Heart right ventricle (tissue), 16 donors: ENCODE measurements at regions not wholly inside any gene's neighbourhood (a gene's known extent, or its start where the extent isn't known, plus 50 kb on each side); places are given as distances from the start of the nearest gene placed in this dataset.

ENCODE experiments used
- ATAC-seq, 8 donors: fragments of 200-7000 bp; cut with Tn5 transposase; one replicate each; pipeline ENCODE4 v1.9.1; 2020; ENCODE audit warnings: mild to moderate bottlenecking in 8 of 8, moderate library complexity in 8 of 8, moderate number of reproducible peaks in 1 of 8
- DNase-seq, 2 donors: peaks; one replicate each; pipeline ENCODE4 v3.0.0-alpha.2; 2020
- H3K27ac ChIP-seq, 10 donors: fragments of 200-600 bp; sonication (generic) in 2 of 10; one replicate each; pipeline versions ENCODE4 v1.5.0 to v1.8.0; 2020 to 2022; ENCODE audit warnings: mild to moderate bottlenecking in 3 of 10
- H3K27me3 ChIP-seq, 7 donors: fragments of 200-600 bp; one replicate each; pipeline ENCODE4 v1.8.0; 2021 to 2022; ENCODE audit warnings: mild to moderate bottlenecking in 2 of 7
- H3K36me3 ChIP-seq, 9 donors: fragments of 200-600 bp; sonication (generic) in 1 of 9; one replicate each; pipeline versions ENCODE4 v1.5.0 to v1.8.0; 2020 to 2022; ENCODE audit warnings: mild to moderate bottlenecking in 2 of 9
- H3K4me1 ChIP-seq, 9 donors: fragments of 200-600 bp; sonication (generic) in 1 of 9; one replicate each; pipeline versions ENCODE4 v1.5.0 to v1.8.0; 2020 to 2022; ENCODE audit warnings: mild to moderate bottlenecking in 4 of 9
- H3K4me3 ChIP-seq, 10 donors: fragments of 200-600 bp; sonication (generic) in 2 of 10; one replicate each; pipeline versions ENCODE4 v1.5.0 to v1.8.0; 2020 to 2022; ENCODE audit warnings: mild to moderate bottlenecking in 7 of 10, moderate library complexity in 2 of 10
- H3K9me3 ChIP-seq, 11 donors: fragments of 200-600 bp in 10 of 11; sonication (generic) in 2 of 11; one replicate each; pipeline versions ENCODE4 v1.5.0 to v1.8.0; 2013 to 2022; ENCODE audit warnings: mild to moderate bottlenecking in 2 of 11, control low read depth in 1 of 11, moderate library complexity in 1 of 11
- CTCF ChIP-seq, 9 donors: fragments of 200-600 bp; sonication (generic) in 2 of 9; IDR thresholded peaks; one replicate each; pipeline versions ENCODE4 v1.5.0 to v1.8.0; 2021 to 2022; ENCODE audit warnings: antibody characterized with exemption in 9 of 9, mild to moderate bottlenecking in 5 of 9, moderate library complexity in 1 of 9
- WGBS, 2 donors: extraction: QIAGEN DNeasy Blood & Tissue Kit; methylation state at CpG; one replicate each; pipeline ENCODE4 v1.1.7; 2013; ENCODE audit warnings: inconsistent platforms in 1 of 2; 5-methylcytosine and 5-hydroxymethylcytosine counted together
- intact Hi-C, 10 donors: fragments of 100-400 bp; cut with DNase I; formaldehyde crosslinking; loops; one replicate each; pipeline versions ENCODE4 v1.11.1 to v1.14.2; 2022
- donor health status: Arrhythmogenic right ventricular cardiomyopathy.
- donor health status: ischemic (EF 13 %, LVEDD 7.1; RV severe dilation, severe dysfunction).
- donor health status: healthy with polysubstance abuse.
- donor health status: DM: no; HTN: yes; CAD: no.
- donor health status: DM: no; HTN: no; CAD: no.
- donor health status: ischemic (EF 25% LVEDD 6.9; RV normal size, moderate dysfunction).
- donor health status: ischemic (EF 25% LVEDD 5.7; RV mildly dilated, moderate dysfunction).
- donor health status: healthy.
- donor health status: DM: yes; HTN: yes; CAD: no.
- donor health status: Ischemic cardiomyopathy.
- donor health status: ischemic (EF 35%, LVEDD 5.7; RV mildly dilated, moderate dysfunction).
- donor health status: nonischemic (EF 11% LVEDD 7.7; RV severe dilation, severe dysfunction).
- donor health status: DM: yes; HTN: yes; CAD: no.
- donor health status: PGD.
- donor health status: ischemic (EF 29% LVEDD 5.4; RV normal size, mild dysfunction).
- donor health status: nonischemic (EF 23%, LVEDD 6.1; RV moderate dilation, normal function).

DNA sequence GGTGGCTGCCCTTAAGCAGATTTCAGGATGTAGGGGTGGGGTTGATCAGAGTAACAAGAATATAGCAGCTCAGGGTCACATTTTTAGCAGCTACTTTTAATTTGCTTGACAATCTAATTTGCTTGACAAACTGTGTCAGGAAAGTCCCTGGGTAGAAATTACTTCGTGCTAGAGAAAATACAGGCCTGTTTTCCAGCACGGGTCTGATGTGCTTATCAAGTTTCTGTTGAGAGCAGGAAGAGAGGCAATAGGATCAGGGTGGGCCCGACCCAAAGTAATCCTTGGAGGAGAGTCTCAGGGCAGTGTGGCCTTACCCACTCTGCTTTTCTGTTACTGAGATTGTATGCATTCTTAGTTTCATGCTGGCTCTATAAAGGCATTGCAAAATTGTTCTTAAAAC lies 221.5 kb downstream of the TSN start:
- Histone ChIP-seq H3K27me3 (peaks cover 0 to 19% (median 4%) of the 10 kb centered on the region in 7 donors), H3K4me3 (no peak overlapping the region), H3K9me3 (peaks cover 0 to 3% (median 0%) of the 10 kb centered on the region in 11 donors), H3K36me3 (no peaks in the 10 kb centered on the region), H3K4me1 (peaks cover 0 to 11% (median 9%) of the 10 kb centered on the region in 9 donors), H3K27ac (peak overlapping the region in 1 of 10 donors; percentile 12)
- 8 to 18% methylated on average over 3 of the region's 3 CpGs for WGBS, 2 donors
- ATAC-seq = no peak
- TF ChIP-seq CTCF (IDR thresholded peaks at IDR 0.05) = no peak
- intact Hi-C loops = loop anchor here in 3 of 10 donors (10.0 kb wide), 3 partner anchors 142 to 478 kb away; no protein-coding TSS in a partner anchor
- DNase-seq = no peak

DNA sequence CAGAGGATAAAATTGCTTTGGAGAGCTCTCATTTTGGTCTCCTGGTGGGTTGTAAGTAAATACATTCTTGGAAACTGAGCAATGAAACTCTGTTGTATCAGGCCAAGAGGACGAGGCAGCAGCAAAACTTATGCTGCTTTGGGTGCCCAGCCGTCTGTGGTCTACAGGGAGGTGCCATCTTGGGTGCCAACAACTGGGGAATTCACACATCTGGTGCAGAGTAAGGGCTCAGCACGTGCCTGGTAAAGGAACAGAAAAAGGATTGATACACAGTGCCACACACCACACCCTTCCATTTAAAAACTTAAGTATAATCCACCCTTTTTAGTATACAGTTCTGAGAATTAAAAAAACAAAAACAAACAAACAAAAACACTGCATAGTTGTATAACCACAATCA lies 221.9 kb downstream of the TSN start:
- DNase-seq (no peak), ATAC-seq (no peak)
- Histone ChIP-seq H3K9me3 (peaks cover 0 to 3% (median 0%) of the 10 kb centered on the region in 11 donors), H3K36me3 (no peaks in the 10 kb centered on the region), H3K4me3 (no peak overlapping the region), H3K27ac (no peak overlapping the region), H3K4me1 (peaks cover 0 to 11% (median 9%) of the 10 kb centered on the region in 9 donors), H3K27me3 (peaks cover 0 to 15% (median 1%) of the 10 kb centered on the region in 7 donors)
- 72 to 73% methylated on average over 3 of the region's 3 CpGs for WGBS, 2 donors
- intact Hi-C loops = loop anchor here in 3 of 10 donors (10.0 kb wide), 3 partner anchors 143 to 477 kb away; no protein-coding TSS in a partner anchor
- TF ChIP-seq CTCF (IDR thresholded peaks at IDR 0.05) = no peak

DNA sequence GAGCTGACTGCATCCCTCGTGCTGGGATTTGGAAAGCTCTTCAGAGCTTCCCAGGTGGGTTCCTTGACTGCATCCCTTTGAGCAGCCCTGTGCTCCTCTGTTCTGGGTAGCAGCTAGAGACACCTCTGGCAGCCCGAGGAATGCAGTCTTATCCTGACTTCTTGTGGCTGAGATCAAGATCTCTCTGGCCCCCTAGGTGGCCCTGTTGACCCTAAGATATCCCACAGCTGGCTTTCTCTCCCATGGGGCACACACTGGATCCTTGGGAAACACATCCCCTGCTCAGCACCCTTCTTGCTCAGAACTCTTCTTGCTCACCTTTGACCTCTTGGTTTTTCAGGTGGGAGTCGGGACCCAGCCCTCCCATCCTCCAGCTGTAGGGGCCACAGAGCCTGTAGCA lies 237.2 kb downstream of the TSN start:
- TF ChIP-seq CTCF (IDR thresholded peaks at IDR 0.05) = no peak
- intact Hi-C loops = no loop called here
- H3K9me3 ChIP-seq = peaks cover 0 to 19% (median 0%) of the 10 kb centered on the region in 11 donors
- ATAC-seq = peak in 1 of 8 donors; percentile 8
- no peak for DNase-seq
- no peak overlapping the region for H3K4me3 ChIP-seq
- H3K27me3 ChIP-seq = peaks cover 0 to 17% (median 5%) of the 10 kb centered on the region in 7 donors
- H3K4me1 ChIP-seq = no peaks in the 10 kb centered on the region
- no peak overlapping the region for H3K27ac ChIP-seq
- no peaks in the 10 kb centered on the region for H3K36me3 ChIP-seq
- WGBS, 2 donors = 65 to 69% methylated on average over 3 of the region's 3 CpGs

GRCh38 chr2:121993682-121994081 lies 238.2 kb downstream of the TSN start:
- Histone ChIP-seq H3K27ac (no peak overlapping the region), H3K36me3 (no peaks in the 10 kb centered on the region), H3K4me3 (no peak overlapping the region), H3K9me3 (peaks cover 0 to 9% (median 0%) of the 10 kb centered on the region in 11 donors), H3K27me3 (peaks cover 0 to 17% (median 5%) of the 10 kb centered on the region in 7 donors), H3K4me1 (no peaks in the 10 kb centered on the region)
- ATAC-seq = no peak
- TF ChIP-seq CTCF (IDR thresholded peaks at IDR 0.05) = no peak
- 86 to 90% methylated on average over 5 of the region's 5 CpGs for WGBS, 2 donors
- no peak for DNase-seq
- intact Hi-C loops = no loop called here
